ENCODE measurements at regions not wholly inside any gene's neighbourhood (a gene's known extent, or its start where the extent isn't known, plus 50 kb on each side); places are given as distances from the start of the nearest gene placed in this dataset.

DNA sequence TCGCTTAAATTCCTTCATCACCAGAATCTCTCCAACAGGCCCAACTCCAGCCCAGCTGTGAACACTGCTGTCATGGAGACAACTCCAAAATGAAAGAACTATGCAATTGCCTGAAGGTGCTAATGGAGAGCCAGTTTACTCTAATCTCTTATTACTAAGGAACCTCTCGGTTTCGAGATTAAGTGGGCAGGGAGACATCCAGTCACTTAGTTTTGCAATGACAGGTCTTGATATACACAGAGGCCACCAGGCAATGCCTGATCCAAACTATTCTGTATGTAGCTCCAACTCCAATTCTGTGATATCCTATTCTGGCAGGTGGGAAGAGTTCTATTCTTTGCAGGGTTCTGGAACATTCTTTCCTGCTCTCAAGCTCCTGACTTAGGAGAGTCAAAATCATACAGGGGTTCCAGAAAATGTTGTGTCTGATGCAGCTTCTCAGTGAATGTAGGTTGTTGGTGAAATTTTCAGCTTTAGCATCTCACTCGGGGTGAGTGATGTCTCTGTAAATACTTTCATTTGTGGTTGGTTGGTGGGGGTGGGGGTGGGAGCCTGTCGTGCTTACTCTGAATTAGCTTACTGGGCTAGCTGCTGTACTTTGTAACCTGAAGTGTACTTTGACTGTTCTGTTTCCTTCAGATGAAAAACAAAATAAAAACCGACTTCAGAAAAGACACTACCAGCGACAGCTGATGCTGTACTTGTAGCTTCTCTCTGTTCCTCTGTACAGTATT is 170.9 kb downstream of the PALM2AKAP2 start:
- H3K4me3 ChIP-seq (ENCODE audit: low read depth, low read length), result no peak overlapping the region
- DNase-seq (ENCODE audit: low read depth), result no peak
- TF ChIP-seq, protein P1, sequence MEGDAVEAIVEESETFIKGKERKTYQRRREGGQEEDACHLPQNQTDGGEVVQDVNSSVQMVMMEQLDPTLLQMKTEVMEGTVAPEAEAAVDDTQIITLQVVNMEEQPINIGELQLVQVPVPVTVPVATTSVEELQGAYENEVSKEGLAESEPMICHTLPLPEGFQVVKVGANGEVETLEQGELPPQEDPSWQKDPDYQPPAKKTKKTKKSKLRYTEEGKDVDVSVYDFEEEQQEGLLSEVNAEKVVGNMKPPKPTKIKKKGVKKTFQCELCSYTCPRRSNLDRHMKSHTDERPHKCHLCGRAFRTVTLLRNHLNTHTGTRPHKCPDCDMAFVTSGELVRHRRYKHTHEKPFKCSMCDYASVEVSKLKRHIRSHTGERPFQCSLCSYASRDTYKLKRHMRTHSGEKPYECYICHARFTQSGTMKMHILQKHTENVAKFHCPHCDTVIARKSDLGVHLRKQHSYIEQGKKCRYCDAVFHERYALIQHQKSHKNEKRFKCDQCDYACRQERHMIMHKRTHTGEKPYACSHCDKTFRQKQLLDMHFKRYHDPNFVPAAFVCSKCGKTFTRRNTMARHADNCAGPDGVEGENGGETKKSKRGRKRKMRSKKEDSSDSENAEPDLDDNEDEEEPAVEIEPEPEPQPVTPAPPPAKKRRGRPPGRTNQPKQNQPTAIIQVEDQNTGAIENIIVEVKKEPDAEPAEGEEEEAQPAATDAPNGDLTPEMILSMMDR (IDR thresholded peaks at IDR 0.05; ENCODE audit: control insufficient read depth, extremely low read depth, insufficient read depth), result no peak

- H3K4me3 ChIP-seq (ENCODE audit: low read depth, low read length), result no peak overlapping the region
- no peak for DNase-seq (ENCODE audit: low read depth)
- TF ChIP-seq, protein P1 (IDR thresholded peaks at IDR 0.05; ENCODE audit: control insufficient read depth, extremely low read depth, insufficient read depth), result no peak
Observed at GRCh38 chr9:109953300-109953699, 173.3 kb downstream of the PALM2AKAP2 start.

GRCh38 chr9:109953813-109954497 is 174.0 kb downstream of the PALM2AKAP2 start:
- TF ChIP-seq, protein P1 (IDR thresholded peaks at IDR 0.05; ENCODE audit: control insufficient read depth, extremely low read depth, insufficient read depth), result no peak
- no peak for DNase-seq (ENCODE audit: low read depth)
- H3K4me3 ChIP-seq (ENCODE audit: low read depth, low read length), result no peak overlapping the region

- TF ChIP-seq, protein P1 (IDR thresholded peaks at IDR 0.05; ENCODE audit: control insufficient read depth, extremely low read depth, insufficient read depth), result no peak
- DNase-seq (ENCODE audit: low read depth), result no peak
- no peak overlapping the region for H3K4me3 ChIP-seq (ENCODE audit: low read depth, low read length)
Observed at GRCh38 chr9:109956717-109957440, 176.9 kb downstream of the PALM2AKAP2 start.

DNA sequence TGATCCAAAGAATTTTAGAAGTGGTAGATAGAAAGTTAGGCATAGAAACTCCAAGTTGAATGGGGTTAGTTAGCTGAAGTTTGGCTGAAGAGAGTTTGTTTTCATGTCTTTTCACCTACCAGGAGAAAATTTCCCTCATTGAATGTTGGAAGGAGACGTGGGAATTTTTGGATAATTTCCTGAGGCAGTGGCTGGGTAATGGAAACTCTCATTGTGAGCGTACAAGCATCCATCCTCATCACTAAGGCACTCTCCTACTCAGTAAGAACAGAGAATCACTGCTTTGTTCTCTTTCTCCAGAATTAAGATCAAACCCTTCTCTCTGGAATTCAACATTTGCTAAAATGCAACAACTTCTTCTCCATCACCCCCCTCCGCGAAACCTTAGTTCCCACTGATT is 179.7 kb downstream of the PALM2AKAP2 start:
- DNase-seq (ENCODE audit: low read depth), result no peak
- H3K4me3 ChIP-seq (ENCODE audit: low read depth, low read length), result no peak overlapping the region
- TF ChIP-seq, protein P1 (IDR thresholded peaks at IDR 0.05; ENCODE audit: control insufficient read depth, extremely low read depth, insufficient read depth), result no peak

DNA sequence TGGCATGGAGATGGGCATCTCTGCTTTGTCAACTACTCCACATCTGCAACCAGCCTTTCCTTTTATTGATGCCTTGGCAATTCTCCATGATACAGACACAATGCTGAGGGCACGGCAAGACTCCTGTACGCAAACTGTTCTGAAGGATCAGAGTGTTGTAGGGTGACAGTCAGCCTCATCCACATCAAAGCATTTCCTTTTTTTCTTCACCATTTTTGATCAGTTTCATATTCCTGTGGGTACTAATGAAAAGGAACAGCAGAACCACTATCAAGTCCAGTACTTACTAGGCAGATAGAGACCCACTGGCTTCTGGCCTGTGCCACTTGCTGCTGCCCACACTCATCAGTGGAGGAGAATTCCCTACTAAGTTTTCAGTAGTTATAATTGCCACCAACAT is 181.6 kb downstream of the PALM2AKAP2 start:
- H3K4me3 ChIP-seq (ENCODE audit: low read depth, low read length), result no peak overlapping the region
- DNase-seq (ENCODE audit: low read depth), result no peak
- TF ChIP-seq, protein P1 (IDR thresholded peaks at IDR 0.05; ENCODE audit: control insufficient read depth, extremely low read depth, insufficient read depth), result no peak

Data from LNCaP clone FGC (cell line).